GM12873 (cell line): ENCODE measurements at regions not wholly inside any gene's neighbourhood (a gene's known extent, or its start where the extent isn't known, plus 50 kb on each side); places are given as distances from the start of the nearest gene placed in this dataset.

Experiments used
- CTCF ChIP-seq: IDR thresholded peaks from 2 replicates; pipeline ENCODE4 v1.5.1; 2012; ENCODE audit warnings: low read depth, mild to moderate bottlenecking, moderate library complexity, low read length, control low read depth; ENCODE audit not compliant: insufficient read depth; ENCODE audit errors: missing control alignments

DNA sequence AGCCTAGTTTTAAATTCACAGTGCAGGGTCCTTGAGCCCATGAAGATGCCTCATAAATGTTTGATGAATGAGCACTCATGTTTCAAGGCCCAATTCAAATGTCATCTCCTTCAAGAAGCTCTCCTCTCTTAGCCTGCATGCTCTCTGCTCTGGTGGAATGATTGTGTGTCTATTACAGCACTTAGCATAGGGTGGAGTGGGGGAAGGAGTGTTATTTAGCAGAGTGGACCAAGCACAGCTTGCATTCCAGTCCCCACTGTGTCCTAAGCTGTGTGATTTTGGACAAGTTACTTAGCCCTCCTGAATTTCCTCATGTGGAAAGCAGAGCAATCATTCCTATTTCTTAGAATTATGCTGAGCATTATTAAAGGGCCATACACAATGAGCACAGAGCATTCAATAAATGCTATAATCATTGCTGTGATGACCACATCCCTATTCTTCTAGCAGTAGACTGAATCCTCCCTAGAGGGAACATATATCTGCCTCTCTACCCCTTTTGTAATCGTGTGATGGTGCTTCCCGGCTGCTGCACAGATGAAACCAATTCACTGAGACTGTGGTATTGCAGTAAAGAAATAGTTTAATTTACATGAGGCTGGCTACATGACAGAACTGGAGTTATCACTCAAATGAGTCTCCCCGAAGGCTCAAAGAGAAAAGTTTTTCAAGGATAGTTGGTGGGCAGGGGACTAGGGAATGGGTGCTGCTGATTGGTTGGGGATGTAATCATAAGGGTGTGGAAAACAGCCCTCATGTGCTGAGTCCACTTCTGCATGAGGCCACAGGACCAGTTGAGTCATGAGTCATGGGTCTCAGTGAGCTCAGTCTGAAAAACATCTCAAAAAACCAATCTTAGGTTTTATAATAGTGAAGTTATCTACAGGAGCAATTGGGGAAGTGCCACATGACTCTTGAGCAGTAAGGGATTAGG, 173.4 kb upstream of the NDUFV2 start:
- no peak for TF ChIP-seq CTCF

DNA sequence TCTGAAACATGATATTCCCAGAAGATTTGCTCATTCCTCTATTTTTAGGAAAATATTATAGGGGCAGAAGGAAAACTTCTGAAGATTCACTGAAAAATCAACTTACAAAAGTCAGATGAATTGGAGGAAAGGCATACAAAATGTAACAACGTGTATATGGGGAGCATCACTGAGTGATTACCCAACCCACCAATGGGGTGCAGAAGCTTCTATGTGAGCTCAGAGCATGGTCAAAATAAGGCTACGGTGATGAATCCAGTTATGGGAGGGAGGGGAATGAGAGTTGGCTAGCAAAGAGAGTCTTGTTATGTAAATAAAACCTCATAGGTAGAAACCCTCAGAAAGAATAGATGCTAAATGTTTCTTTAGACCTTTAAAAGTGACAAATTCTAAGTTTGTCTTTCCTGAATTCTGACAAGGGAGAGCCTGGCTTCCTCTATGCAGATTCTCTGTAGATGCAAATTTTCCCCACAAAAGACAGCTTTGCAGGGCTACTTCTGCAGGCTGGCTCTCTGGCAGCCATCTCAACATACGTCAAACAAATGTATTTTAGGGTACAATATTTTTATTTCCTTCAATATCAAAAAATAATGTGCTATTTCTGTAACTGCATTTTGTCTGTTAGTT, 171.4 kb upstream of the NDUFV2 start:
- no peak for TF ChIP-seq CTCF

GRCh38 chr18:8932866-8933265, 169.6 kb upstream of the NDUFV2 start:
- TF ChIP-seq CTCF = no peak

- no peak for TF ChIP-seq CTCF
These were observed 168.7 kb upstream of the NDUFV2 start for GRCh38 chr18:8933714-8934284.

GRCh38 chr18:8936619-8937018, 165.9 kb upstream of the NDUFV2 start:
- no peak for TF ChIP-seq CTCF

DNA sequence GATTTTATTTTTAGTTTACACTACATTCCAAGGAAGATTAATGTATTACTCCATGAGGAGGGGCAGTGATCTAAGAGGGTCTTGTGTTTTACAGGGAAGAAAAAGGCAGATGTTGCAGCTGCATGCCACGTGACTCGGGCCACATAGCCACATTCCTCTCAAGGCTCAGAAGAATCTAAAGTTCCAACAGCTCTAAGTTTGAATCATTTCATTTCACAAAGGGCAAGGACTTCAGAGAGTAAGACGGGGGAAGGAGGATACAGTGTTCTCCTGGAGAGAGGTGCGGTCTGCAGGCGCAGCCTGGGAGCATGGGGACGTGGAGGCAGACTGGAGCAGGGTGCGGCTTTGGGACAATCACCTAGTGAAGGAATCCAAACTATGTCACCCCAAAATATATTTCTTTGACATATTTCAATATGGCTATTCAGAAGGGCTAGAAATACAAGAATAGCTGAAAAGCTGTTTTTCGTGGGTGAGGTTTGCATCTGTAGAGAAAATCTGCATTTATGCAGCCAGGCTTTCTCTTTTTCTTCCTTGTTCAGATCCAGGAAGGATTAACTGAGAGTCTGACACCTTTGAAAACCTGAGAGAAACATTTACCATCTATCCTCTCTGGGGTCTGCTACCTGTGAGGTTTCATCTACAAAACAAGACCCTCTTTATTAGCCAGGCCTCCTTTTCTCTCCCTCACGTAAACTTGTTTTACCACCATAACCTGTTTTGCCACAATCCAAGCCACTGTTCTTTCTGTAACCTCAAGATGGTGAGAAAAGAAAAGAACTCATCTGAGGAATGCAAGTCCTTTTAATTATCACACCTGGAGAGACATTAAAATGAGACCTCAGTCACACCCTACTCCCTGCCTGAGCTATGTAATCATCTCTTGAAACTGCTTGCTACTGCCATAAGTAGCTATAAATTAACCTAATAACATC, 165.1 kb upstream of the NDUFV2 start:
- TF ChIP-seq CTCF = no peak
